NCI-H524 treated with DMSO at 0.1 percent for 48 hours (cell line): ENCODE measurements at regions not wholly inside any gene's neighbourhood (a gene's known extent, or its start where the extent isn't known, plus 50 kb on each side); places are given as distances from the start of the nearest gene placed in this dataset.
"Not testable (repeated sequence)": the region's sequence is repeated elsewhere in the genome, so short reads cannot be mapped to it uniquely, and the experiment has no call there.

Experiments
- DNase-seq: peaks from one replicate; lab custom pipeline; 2025; lab: John Stamatoyannopoulos, UW

GRCh38 chr18:41899535-41899934 is 55.5 kb upstream of the PIK3C3 start:
- no peak for DNase-seq

- no peak for DNase-seq
Observed at GRCh38 chr18:41893432-41893831, 61.6 kb upstream of the PIK3C3 start.

GRCh38 chr18:41887100-41887499 is 67.9 kb upstream of the PIK3C3 start:
- no peak for DNase-seq

GRCh38 chr18:41886126-41886807 is 68.8 kb upstream of the PIK3C3 start:
- no peak for DNase-seq

- DNase-seq, result no peak
Observed at GRCh38 chr18:41881285-41881684, 73.7 kb upstream of the PIK3C3 start.

GRCh38 chr18:41879256-41879655 is 75.8 kb upstream of the PIK3C3 start:
- DNase-seq, result no peak

- DNase-seq, result no peak
Observed at GRCh38 chr18:41875094-41875780, 79.8 kb upstream of the PIK3C3 start.

- DNase-seq, result no peak
Observed at GRCh38 chr18:41873730-41874129, 81.3 kb upstream of the PIK3C3 start.

GRCh38 chr18:41872206-41872605 is 82.8 kb upstream of the PIK3C3 start:
- no peak for DNase-seq

GRCh38 chr18:41871229-41872000 is 83.6 kb upstream of the PIK3C3 start:
- no peak for DNase-seq

GRCh38 chr18:41870817-41871216 is 84.2 kb upstream of the PIK3C3 start:
- no peak for DNase-seq

- DNase-seq, result no peak
Observed at GRCh38 chr18:41870191-41870590, 84.8 kb upstream of the PIK3C3 start.

- not testable (repeated sequence) for DNase-seq
Observed at GRCh38 chr18:41865796-41866195, 89.2 kb upstream of the PIK3C3 start.

- DNase-seq, result no peak
Observed at GRCh38 chr18:41864216-41864615, 90.8 kb upstream of the PIK3C3 start.

GRCh38 chr18:41862921-41863320 is 92.1 kb upstream of the PIK3C3 start:
- no peak for DNase-seq

- DNase-seq, result no peak
Observed at GRCh38 chr18:41860987-41861386, 94.0 kb upstream of the PIK3C3 start.

GRCh38 chr18:41858761-41859555 is 96.1 kb upstream of the PIK3C3 start:
- no peak for DNase-seq

- DNase-seq, result no peak
Observed at GRCh38 chr18:41853280-41853679, 101.8 kb upstream of the PIK3C3 start.

- no peak for DNase-seq
Observed at GRCh38 chr18:41850781-41851180, 104.3 kb upstream of the PIK3C3 start.

GRCh38 chr18:41849632-41850031 is 105.4 kb upstream of the PIK3C3 start:
- no peak for DNase-seq

- DNase-seq, result no peak
Observed at GRCh38 chr18:41845563-41845962, 109.5 kb upstream of the PIK3C3 start.

- no peak for DNase-seq
Observed at GRCh38 chr18:41842886-41843285, 112.1 kb upstream of the PIK3C3 start.
